Sigmoid colon (tissue), 4 donors: ENCODE measurements at regions not wholly inside any gene's neighbourhood (a gene's known extent, or its start where the extent isn't known, plus 50 kb on each side); places are given as distances from the start of the nearest gene placed in this dataset.

Source experiments
- EP300 ChIP-seq, 4 donors: sonication (generic); formaldehyde crosslinking; IDR thresholded peaks; one replicate each; pipeline ENCODE4 v1.6.1; 2017; ENCODE audit warnings: antibody characterized with exemption in 4 of 4
- POLR2A ChIP-seq, 2 donors: fragments of 450-650 bp; IDR thresholded peaks; one replicate each; pipeline ENCODE4 v1.6.1; 2016; ENCODE audit warnings: antibody characterized with exemption in 2 of 2, mild to moderate bottlenecking in 2 of 2, moderate library complexity in 2 of 2
- POLR2AphosphoS5 ChIP-seq, 4 donors: sonication (generic); formaldehyde crosslinking; IDR thresholded peaks; one replicate each; pipeline ENCODE4 v1.6.1; 2017; ENCODE audit warnings: antibody characterized with exemption in 4 of 4
- TF ChIP-seq, protein P1 (sequence below), 4 experiments: fragments of 450-650 bp in 3 of 4; fragments of 200-600 bp in 1 of 4; IDR thresholded peaks; one replicate each; pipeline ENCODE4 v1.5.1; 2016 to 2019; ENCODE audit warnings: antibody characterized with exemption in 4 of 4, mild to moderate bottlenecking in 3 of 4, moderate library complexity in 2 of 4

DNA sequence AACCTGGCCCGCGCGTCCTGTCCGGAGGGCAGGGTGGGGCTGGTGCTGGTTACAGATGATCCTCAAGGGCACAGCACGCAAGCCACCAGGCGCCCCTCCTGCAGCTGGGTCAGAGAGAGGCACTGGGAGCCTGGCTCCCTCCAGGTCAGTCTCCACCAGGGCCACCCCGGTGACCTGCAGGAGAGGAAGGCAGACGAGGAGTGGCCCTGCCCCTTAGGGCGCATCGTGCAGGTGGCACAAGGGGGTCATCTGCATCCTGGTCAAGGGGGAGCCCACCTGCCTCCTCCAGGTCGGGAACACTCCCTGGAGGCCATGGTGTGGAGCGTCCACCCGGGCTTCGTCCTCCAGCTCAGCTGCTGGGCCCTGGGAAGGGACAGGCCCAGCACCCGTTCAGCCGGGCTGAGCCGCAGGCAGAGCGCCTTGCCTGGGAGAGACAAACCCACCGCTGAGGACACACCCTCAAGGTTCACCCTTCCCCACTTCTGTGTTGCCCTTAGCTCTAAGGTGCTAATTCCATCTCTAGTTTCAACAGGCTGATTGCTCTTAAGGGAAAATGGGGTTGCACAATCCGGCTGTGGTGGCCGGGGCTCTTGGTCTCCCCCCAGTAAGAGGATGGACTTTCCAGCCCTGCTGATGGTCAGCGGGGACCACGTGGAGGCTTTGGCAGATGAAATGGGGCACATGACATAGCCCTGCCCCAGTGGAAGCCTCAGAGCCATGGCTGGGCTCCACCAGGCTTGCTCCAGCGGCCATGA is 63.2 kb downstream of the SIK1 start:
- TF ChIP-seq POLR2AphosphoS5 (IDR thresholded peaks at IDR 0.05) (no peak), POLR2A (IDR thresholded peaks at IDR 0.05) (no peak), EP300 (IDR thresholded peaks at IDR 0.05) (no peak)
- TF ChIP-seq, protein P1, sequence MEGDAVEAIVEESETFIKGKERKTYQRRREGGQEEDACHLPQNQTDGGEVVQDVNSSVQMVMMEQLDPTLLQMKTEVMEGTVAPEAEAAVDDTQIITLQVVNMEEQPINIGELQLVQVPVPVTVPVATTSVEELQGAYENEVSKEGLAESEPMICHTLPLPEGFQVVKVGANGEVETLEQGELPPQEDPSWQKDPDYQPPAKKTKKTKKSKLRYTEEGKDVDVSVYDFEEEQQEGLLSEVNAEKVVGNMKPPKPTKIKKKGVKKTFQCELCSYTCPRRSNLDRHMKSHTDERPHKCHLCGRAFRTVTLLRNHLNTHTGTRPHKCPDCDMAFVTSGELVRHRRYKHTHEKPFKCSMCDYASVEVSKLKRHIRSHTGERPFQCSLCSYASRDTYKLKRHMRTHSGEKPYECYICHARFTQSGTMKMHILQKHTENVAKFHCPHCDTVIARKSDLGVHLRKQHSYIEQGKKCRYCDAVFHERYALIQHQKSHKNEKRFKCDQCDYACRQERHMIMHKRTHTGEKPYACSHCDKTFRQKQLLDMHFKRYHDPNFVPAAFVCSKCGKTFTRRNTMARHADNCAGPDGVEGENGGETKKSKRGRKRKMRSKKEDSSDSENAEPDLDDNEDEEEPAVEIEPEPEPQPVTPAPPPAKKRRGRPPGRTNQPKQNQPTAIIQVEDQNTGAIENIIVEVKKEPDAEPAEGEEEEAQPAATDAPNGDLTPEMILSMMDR (IDR thresholded peaks at IDR 0.05) = no peak
